ENCODE measurements at regions not wholly inside any gene's neighbourhood (a gene's known extent, or its start where the extent isn't known, plus 50 kb on each side); places are given as distances from the start of the nearest gene placed in this dataset.
"Not testable (repeated sequence)": the region's sequence is repeated elsewhere in the genome, so short reads cannot be mapped to it uniquely, and the experiment has no call there.

GRCh38 chr18:76720683-76721082, 101.7 kb upstream of the ZNF236 start:
- H3K27me3 ChIP-seq (ENCODE audit: control insufficient read depth, insufficient read depth, low read length), result no peaks in the 10 kb centered on the region
- no peak overlapping the region for H3K9ac ChIP-seq (ENCODE audit: low read depth, low read length)

DNA sequence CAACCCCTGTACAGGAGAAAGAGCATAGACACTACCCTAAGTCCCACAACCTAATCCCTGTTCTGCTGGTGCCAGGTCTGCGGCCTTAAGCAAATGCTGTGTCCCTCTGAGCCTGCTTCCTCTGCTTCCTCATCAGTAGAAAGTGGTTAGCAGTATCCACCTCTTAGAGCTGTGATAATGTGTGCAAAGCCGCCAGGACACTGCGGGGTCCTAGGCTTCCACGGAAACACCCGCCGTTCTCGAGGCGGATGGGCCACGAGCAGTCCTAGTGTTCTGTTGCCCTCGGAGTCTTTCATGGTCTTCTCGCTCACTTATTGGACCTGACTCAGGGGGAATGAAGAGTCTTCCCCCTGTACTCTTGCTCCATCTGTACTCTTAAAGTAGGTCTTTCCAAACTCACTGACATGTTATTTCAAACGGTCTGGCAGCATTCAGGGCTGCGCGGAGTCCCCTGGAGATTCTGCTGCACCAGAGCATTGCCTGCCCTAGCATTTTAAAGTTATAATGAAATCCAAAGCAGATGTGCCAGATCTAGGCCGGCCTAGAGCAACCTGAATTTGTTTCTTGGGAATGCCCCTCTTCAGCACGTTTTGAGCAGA, 107.2 kb upstream of the ZNF236 start:
- H3K9ac ChIP-seq (ENCODE audit: low read depth, low read length), result no peak overlapping the region
- H3K4me1 ChIP-seq (ENCODE audit: control insufficient read depth, insufficient read depth, low read length), result no peaks in the 10 kb centered on the region
- no peaks in the 10 kb centered on the region for H3K9me3 ChIP-seq (ENCODE audit: control insufficient read depth, insufficient read depth, low read length)
- no peak overlapping the region for H3K4me3 ChIP-seq (ENCODE audit: low read depth, low read length)
- no peaks in the 10 kb centered on the region for H3K36me3 ChIP-seq (ENCODE audit: control insufficient read depth, insufficient read depth, low read length)
- no peak overlapping the region for H3K27ac ChIP-seq (ENCODE audit: low read depth, low read length)
- no peaks in the 10 kb centered on the region for H3K27me3 ChIP-seq (ENCODE audit: control insufficient read depth, insufficient read depth, low read length)

More at GRCh38 chr18:76720683-76721082, 101.7 kb upstream of the ZNF236 start:
- Histone ChIP-seq H3K27ac (ENCODE audit: low read depth, low read length) (no peak overlapping the region), H3K36me3 (ENCODE audit: control insufficient read depth, insufficient read depth, low read length) (no peaks in the 10 kb centered on the region), H3K4me3 (ENCODE audit: low read depth, low read length) (no peak overlapping the region), H3K4me1 (ENCODE audit: control insufficient read depth, insufficient read depth, low read length) (no peaks in the 10 kb centered on the region), H3K9me3 (ENCODE audit: control insufficient read depth, insufficient read depth, low read length) (no peaks in the 10 kb centered on the region)

DNA sequence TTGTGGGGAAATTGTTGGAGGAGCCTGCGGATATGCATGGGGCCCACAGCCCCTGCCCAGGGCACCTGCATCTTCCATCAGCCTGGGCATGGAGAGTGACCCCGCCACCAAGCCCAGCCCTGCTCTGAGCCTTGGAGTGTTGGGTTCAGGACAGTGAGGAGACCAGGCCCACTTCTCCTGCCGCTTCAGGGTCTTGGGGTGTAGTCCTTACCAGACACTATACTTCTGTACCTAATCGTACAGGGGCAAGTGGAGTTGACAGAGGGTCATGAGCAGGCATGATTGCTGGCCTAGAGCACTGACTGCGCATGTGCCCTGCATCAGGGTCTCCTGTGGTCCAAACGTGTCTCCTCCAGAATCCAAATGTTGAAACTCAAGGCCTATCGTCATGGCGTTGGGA, 108.9 kb upstream of the ZNF236 start:
- H3K36me3 ChIP-seq (ENCODE audit: control insufficient read depth, insufficient read depth, low read length), result no peaks in the 10 kb centered on the region
- H3K4me1 ChIP-seq (ENCODE audit: control insufficient read depth, insufficient read depth, low read length), result no peaks in the 10 kb centered on the region
- no peak overlapping the region for H3K9ac ChIP-seq (ENCODE audit: low read depth, low read length)
- no peak overlapping the region for H3K27ac ChIP-seq (ENCODE audit: low read depth, low read length)
- H3K9me3 ChIP-seq (ENCODE audit: control insufficient read depth, insufficient read depth, low read length), result no peaks in the 10 kb centered on the region
- H3K4me3 ChIP-seq (ENCODE audit: low read depth, low read length), result no peak overlapping the region
- no peaks in the 10 kb centered on the region for H3K27me3 ChIP-seq (ENCODE audit: control insufficient read depth, insufficient read depth, low read length)

DNA sequence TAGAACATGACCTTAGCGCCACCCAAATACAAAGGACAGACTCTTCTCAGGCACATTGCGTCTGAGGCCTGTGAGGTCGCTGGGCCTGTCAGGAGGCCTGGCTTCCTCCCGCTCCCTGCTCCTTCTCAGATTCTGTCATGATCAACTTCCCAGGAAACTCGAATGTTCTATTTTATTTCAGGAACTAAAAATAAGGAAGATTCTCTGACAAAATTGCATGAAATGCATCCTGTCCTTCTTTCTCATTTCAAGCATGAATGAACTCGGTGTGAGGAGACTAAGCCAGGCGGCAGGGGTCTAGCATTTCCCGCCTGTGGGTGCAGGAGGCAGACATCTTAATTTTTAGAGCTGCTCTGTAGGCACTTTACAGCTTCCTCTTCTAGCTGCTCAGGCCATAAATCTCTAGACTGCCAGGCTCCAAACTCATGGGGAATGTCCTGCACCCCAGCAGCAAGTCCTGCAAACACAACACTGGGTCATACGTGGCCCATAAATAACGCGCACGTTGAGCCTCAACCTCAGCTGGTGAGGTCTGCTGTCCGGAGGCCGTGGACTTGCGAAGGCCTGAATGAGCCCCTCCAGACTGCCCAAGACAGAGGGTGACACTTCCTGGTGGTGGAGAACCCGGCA, 109.7 kb upstream of the ZNF236 start:
- Histone ChIP-seq H3K27ac (ENCODE audit: low read depth, low read length) (no peak overlapping the region), H3K9ac (ENCODE audit: low read depth, low read length) (no peak overlapping the region), H3K9me3 (ENCODE audit: control insufficient read depth, insufficient read depth, low read length) (no peaks in the 10 kb centered on the region), H3K4me1 (ENCODE audit: control insufficient read depth, insufficient read depth, low read length) (no peaks in the 10 kb centered on the region), H3K27me3 (ENCODE audit: control insufficient read depth, insufficient read depth, low read length) (no peaks in the 10 kb centered on the region), H3K36me3 (ENCODE audit: control insufficient read depth, insufficient read depth, low read length) (no peaks in the 10 kb centered on the region), H3K4me3 (ENCODE audit: low read depth, low read length) (no peak overlapping the region)

DNA sequence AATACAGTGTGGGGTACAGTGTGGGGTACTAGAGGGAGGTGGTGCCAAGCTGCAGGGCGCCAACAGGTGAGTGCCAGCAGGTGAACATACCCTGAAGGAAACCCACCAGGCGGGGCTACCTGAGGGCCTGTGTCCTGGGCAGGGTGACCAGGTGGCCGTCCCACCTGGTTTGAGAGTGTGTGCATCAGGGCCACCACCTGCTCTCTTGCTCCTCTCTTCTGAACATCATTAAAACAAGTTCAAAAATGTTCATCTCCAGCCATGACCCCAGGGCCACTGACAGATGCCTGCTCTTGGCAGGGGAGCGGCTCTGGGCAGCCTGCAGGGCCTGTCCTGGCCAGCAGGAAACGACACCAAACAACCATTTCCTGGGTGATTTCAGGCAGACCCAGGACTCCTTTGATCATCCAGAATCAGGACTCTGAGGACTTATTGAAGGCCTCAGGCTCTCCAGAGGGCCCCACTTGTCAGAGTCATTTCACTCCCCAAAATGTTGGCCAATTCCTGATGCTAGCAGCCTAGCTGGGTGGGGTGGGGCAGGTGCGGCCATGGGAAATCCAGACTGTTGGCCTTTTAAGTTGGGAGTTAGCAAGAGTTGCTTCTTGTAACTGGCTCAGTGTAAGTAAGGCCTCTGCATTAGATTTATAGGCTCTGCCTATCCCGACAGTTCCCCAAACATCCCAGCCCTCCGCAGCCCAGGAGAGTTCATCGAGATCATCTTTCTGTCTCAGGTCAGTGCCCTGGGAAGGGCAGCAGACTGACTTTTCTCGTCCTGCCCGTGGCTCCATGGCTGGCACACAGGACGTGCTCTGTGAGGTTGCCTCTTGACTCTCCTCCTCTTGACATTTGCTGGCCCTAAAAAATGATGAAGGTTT, 111.5 kb upstream of the ZNF236 start:
- Histone ChIP-seq H3K27ac (ENCODE audit: low read depth, low read length) (no peak overlapping the region), H3K9ac (ENCODE audit: low read depth, low read length) (no peak overlapping the region), H3K36me3 (ENCODE audit: control insufficient read depth, insufficient read depth, low read length) (no peaks in the 10 kb centered on the region), H3K4me3 (ENCODE audit: low read depth, low read length) (no peak overlapping the region), H3K27me3 (ENCODE audit: control insufficient read depth, insufficient read depth, low read length) (no peaks in the 10 kb centered on the region), H3K9me3 (ENCODE audit: control insufficient read depth, insufficient read depth, low read length) (no peaks in the 10 kb centered on the region), H3K4me1 (ENCODE audit: control insufficient read depth, insufficient read depth, low read length) (no peaks in the 10 kb centered on the region)

DNA sequence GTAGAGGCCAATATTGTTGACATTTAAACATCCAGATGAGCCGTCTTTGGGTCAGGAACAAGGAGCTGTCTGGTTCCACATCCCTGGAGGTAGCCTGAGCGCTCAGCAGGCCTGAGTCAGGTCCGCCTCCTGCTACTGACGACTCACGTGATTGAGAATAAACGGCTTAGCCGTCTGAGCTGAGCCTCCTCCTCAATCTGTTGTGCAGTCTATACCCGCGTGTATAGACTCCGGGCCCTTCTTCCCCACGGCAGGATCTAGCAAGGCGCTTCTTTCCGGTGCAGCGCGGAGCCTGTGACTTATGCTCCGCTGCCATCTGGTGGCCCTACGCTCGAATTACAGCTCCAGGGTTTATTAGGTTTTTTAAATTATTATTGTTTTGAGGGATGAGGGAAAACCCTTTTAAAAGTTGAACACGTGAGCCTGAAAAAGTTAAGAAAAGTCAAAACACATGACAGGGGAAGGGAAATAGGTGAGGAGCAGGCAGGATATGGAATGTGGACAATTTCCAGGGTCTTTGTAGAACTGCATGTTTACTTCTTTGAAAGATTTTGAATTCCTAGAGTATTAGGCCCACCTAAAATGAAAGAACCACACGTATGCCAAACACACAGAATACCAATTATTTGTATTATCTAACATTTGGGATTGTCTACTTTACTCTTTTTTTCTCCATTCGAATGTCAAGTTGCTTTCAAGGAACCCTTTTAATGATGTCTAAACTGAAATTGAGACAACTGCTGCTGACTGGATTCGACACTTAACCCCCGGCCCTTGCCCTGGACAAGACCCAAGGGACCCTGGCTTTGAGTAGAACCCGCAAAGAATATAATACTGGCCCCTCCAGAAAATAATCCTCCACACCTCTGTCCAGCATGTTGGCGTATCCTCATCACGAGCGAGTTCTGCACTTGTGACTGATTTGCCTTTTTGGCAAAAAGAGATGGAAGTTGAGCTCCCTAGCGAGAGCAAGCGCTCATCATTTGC, 112.4 kb upstream of the ZNF236 start:
- H3K4me3 ChIP-seq (ENCODE audit: low read depth, low read length), result no peak overlapping the region
- H3K27ac ChIP-seq (ENCODE audit: low read depth, low read length), result no peak overlapping the region
- no peaks in the 10 kb centered on the region for H3K4me1 ChIP-seq (ENCODE audit: control insufficient read depth, insufficient read depth, low read length)
- no peaks in the 10 kb centered on the region for H3K36me3 ChIP-seq (ENCODE audit: control insufficient read depth, insufficient read depth, low read length)
- H3K9ac ChIP-seq (ENCODE audit: low read depth, low read length), result no peak overlapping the region
- H3K9me3 ChIP-seq (ENCODE audit: control insufficient read depth, insufficient read depth, low read length), result no peaks in the 10 kb centered on the region
- H3K27me3 ChIP-seq (ENCODE audit: control insufficient read depth, insufficient read depth, low read length), result no peaks in the 10 kb centered on the region

DNA sequence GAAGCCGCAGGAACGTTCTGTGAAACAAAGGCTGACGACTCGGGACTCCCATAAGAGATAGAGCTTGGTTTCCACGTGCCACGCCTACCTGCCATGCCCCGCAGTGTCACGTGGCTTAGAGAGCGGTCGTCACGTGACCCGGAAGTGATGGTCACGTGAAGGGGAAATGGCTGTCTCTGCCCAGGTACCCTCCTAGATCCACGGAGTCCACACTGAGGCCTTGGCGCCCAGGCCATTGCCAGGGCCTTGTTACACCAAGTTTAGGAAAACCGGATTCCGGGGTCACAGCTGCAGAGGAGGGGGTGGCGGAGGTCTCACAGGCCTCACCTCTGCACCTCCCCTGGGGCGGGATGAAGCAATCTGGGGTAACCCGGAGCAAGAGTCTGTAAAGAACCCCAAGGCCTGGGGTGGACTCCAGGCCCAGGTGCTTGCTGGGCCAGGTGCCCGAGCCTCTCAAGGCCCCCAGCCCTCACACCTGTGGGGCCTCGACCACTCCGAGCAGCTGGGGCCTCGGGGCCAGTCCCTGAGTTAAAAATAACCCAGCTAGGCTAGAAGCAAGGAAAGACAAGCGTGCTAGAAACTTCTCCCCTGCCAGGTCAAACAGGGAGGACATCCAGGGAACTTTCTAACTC, 113.5 kb upstream of the ZNF236 start:
- no peak overlapping the region for H3K4me3 ChIP-seq (ENCODE audit: low read depth, low read length)
- no peak overlapping the region for H3K27ac ChIP-seq (ENCODE audit: low read depth, low read length)
- no peak overlapping the region for H3K9ac ChIP-seq (ENCODE audit: low read depth, low read length)
- no peaks in the 10 kb centered on the region for H3K27me3 ChIP-seq (ENCODE audit: control insufficient read depth, insufficient read depth, low read length)
- H3K36me3 ChIP-seq (ENCODE audit: control insufficient read depth, insufficient read depth, low read length), result no peaks in the 10 kb centered on the region
- no peaks in the 10 kb centered on the region for H3K4me1 ChIP-seq (ENCODE audit: control insufficient read depth, insufficient read depth, low read length)
- H3K9me3 ChIP-seq (ENCODE audit: control insufficient read depth, insufficient read depth, low read length), result no peaks in the 10 kb centered on the region

DNA sequence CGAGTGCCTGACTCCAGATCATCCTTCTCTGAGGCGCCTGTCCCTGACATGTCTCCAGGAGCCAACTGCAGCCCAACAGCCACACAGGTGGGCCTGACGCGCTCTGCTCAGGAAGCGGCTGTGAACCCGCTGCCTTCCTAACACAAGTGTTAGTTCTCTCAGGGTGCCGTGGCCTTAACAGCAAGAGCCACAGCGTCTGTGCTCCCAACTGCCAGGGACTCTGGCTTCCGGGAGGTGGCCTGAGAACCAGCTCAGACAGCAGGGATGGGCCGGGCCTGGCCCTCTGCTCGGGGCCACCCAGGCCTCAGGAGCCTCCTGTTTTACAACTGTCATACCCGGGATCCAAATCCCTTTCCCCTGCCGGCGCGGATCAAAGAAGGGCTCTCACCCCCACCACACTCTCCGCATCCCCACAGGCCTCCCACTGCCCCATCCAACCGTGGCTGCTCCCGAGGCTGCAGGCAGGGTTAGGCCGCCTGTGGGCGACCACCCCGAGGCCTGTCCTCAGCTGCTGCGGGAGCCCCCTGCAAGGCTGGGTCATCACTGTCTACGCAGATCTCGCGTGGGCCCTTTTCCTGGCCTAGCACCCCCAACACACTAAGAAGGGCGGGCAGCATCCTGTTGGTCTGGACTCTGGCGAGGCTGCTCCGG, 114.2 kb upstream of the ZNF236 start:
- no peaks in the 10 kb centered on the region for H3K9me3 ChIP-seq (ENCODE audit: control insufficient read depth, insufficient read depth, low read length)
- no peak overlapping the region for H3K4me3 ChIP-seq (ENCODE audit: low read depth, low read length)
- no peak overlapping the region for H3K9ac ChIP-seq (ENCODE audit: low read depth, low read length)
- H3K27ac ChIP-seq (ENCODE audit: low read depth, low read length), result no peak overlapping the region
- H3K36me3 ChIP-seq (ENCODE audit: control insufficient read depth, insufficient read depth, low read length), result no peaks in the 10 kb centered on the region
- H3K4me1 ChIP-seq (ENCODE audit: control insufficient read depth, insufficient read depth, low read length), result no peaks in the 10 kb centered on the region
- H3K27me3 ChIP-seq (ENCODE audit: control insufficient read depth, insufficient read depth, low read length), result no peaks in the 10 kb centered on the region

DNA sequence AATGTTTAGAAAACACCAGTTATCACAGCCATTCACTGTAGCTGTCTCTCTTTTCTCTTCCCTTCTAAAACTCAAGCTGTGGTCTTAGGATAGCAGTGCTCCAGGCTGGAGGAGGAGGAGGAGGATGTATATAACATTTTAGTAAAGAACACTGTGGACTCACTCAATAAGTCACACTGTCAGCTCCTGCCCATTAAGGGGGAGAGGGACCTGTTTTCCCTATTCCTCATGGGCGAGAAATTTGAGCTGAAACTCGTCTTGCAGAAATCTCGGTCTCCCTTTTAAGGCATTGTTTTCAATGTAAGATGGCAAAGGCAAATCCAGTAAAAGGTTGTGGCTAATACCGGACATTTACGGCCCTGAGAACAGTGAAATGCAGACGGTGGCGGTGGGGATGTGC, 114.8 kb upstream of the ZNF236 start:
- Histone ChIP-seq H3K27ac (ENCODE audit: low read depth, low read length) (no peak overlapping the region), H3K4me3 (ENCODE audit: low read depth, low read length) (no peak overlapping the region), H3K9ac (ENCODE audit: low read depth, low read length) (no peak overlapping the region), H3K9me3 (ENCODE audit: control insufficient read depth, insufficient read depth, low read length) (no peaks in the 10 kb centered on the region), H3K4me1 (ENCODE audit: control insufficient read depth, insufficient read depth, low read length) (no peaks in the 10 kb centered on the region), H3K27me3 (ENCODE audit: control insufficient read depth, insufficient read depth, low read length) (no peaks in the 10 kb centered on the region), H3K36me3 (ENCODE audit: control insufficient read depth, insufficient read depth, low read length) (no peaks in the 10 kb centered on the region)

DNA sequence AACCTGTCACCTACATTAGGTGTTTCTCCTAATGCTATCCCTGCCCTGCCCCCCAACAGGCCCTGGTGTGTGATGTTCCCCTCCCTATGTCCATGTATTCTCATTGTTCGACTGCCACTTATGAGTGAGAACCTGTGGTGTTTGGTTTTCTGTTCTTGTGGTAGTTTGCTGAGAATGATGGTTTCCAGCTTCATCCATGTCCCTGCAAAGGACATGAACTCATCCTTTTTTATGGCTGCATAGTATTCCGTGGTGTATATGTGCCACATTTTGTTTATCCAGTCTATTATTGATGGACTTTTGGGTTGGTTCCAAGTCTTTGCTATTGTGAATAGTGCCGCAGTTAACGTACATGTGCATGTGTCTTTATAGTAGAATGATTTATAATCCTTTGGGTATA, 117.8 kb upstream of the ZNF236 start:
- H3K4me3 ChIP-seq (ENCODE audit: low read depth, low read length); H3K9me3 ChIP-seq (ENCODE audit: control insufficient read depth, insufficient read depth, low read length); H3K4me1 ChIP-seq (ENCODE audit: control insufficient read depth, insufficient read depth, low read length); H3K36me3 ChIP-seq (ENCODE audit: control insufficient read depth, insufficient read depth, low read length); H3K27ac ChIP-seq (ENCODE audit: low read depth, low read length); H3K27me3 ChIP-seq (ENCODE audit: control insufficient read depth, insufficient read depth, low read length); H3K9ac ChIP-seq (ENCODE audit: low read depth, low read length): not testable (repeated sequence)

All from HUES48 (cell line).